Epidermal melanocyte (primary cell): ENCODE measurements at regions not wholly inside any gene's neighbourhood (a gene's known extent, or its start where the extent isn't known, plus 50 kb on each side); places are given as distances from the start of the nearest gene placed in this dataset.
"Not testable (repeated sequence)": the region's sequence is repeated elsewhere in the genome, so short reads cannot be mapped to it uniquely, and the experiment has no call there.

Experiments used
- DNase-seq: peaks from one replicate; pipeline ENCODE4 v3.0.0; 2011; ENCODE audit warnings: low spot score; ENCODE audit not compliant: insufficient read length

GRCh38 chr15:79492065-79492464, 59.9 kb downstream of the MINAR1 start:
- no peak for DNase-seq

GRCh38 chr15:79494384-79494909, 62.3 kb downstream of the MINAR1 start:
- DNase-seq = no peak

GRCh38 chr15:79494963-79495755, 63.0 kb downstream of the MINAR1 start:
- no peak for DNase-seq

GRCh38 chr15:79495775-79496174, 63.6 kb downstream of the MINAR1 start:
- no peak for DNase-seq

GRCh38 chr15:79496838-79497237, 64.7 kb downstream of the MINAR1 start:
- no peak for DNase-seq

DNA sequence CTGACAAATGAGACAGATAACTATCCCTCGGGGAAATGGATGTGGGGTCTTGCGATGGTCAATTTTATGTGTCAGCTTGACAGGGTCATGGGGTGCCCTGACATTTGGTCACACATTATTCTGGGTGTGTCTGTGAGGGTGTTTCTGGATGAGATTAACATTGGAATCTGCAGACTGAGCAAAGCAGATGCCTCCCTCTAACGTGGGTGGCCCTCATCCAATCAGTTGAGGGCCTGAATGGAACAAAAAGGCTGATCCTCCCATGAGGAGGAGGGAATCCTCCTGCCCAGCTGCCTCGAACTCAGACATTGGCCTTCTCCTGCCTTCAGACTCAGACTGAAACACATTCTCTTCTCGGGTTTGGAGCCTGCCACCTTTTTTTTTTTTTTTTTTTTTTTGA, 69.0 kb downstream of the MINAR1 start:
- DNase-seq = no peak

DNA sequence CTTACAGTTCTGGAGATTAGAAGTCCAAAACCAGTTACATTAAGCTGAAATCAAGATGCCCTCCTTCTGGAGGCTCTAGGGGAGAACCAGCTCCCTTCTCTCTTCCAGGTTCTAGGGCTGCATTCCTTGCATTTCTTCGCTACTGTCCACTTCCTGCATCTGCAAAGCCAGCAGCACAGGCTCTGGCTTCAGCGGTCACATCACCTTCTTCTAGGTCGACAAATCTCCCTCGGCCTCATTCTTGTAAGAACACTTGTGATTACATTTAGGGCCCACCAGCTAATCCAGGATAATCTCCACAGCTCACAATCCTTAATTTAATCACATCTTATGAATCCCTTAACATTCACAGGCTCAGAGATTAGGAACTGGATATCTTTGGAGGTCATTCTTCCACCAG, 73.8 kb downstream of the MINAR1 start:
- DNase-seq = no peak

DNA sequence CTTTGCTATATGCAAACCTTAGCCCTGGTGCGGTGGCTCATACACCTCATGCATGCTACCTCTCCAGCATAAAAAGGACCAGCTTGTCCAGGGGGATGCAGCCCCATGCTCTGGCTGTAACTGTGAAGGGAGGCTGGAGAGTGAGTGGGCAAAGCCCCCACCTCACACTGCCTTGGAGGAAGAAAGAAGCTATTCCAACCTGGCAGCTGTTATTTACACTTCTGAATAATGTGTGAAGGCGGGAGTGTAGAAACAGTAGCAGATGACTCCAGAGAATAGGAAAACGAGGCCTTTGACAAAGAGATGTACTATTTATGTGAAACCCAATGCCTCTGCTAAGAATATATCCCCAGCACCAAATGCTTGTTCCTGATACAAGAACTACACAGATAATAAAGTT, 80.7 kb downstream of the MINAR1 start:
- not testable (repeated sequence) for DNase-seq

DNA sequence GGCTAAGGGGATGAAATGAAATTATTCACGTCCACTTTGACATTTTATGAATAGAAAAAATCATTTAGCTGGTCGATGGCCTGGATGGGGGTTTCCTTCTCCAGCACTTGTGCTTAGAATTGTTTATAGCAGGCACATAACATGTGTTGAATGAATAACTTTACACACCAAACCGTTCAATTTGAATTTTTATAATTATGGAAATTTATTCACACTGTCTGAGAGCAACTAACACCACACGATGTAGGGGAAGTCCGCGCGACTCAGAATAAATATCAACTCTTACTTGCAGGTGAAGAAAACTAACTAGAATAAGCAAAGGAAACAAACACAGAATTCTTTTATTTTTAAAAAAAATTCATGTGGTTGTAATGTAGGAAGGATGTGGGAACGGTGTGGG, 81.3 kb downstream of the MINAR1 start:
- no peak for DNase-seq

DNA sequence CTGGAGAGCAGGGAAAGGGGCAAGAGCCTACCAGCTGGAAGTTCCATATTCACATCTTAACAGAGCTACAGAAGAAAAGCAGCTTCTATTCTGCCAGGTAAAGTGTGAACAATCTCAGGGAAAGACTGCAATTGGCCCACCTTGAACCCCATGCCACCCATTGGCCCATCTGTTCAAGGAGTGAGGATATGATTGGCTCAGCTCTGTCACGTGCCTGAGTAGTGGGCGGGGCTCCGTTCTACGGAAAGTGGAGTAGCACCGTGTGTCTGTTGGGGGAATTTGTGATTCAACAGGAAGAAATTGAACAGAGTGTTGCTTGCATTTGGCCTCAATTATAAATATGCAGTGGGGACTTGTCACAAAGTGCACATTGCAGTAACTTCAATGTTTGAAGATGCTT, 81.8 kb downstream of the MINAR1 start:
- DNase-seq = no peak

- DNase-seq = no peak
Observed at GRCh38 chr15:79515300-79516027, 83.3 kb downstream of the MINAR1 start.

GRCh38 chr15:79516155-79516554, 84.0 kb downstream of the MINAR1 start:
- DNase-seq = no peak

DNA sequence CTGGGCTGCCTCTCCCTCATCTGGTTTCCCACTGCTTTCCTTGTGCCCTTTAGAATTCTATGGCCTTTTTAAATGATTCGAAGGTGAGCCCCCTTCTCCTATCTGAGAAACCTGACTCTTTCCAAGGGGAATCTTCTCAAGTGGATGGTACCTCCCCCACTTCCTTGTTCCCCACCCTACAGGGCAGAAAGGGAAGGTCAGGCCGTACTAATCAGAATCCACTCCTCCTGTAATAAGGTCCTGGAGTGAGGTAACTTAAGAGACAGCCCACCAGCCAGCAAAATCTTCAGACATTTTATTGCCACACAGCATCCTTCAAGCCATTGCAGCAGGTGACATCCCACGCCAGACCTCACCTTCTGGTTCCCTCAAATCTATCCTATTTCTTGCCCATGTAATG, 84.5 kb downstream of the MINAR1 start:
- DNase-seq = no peak

DNA sequence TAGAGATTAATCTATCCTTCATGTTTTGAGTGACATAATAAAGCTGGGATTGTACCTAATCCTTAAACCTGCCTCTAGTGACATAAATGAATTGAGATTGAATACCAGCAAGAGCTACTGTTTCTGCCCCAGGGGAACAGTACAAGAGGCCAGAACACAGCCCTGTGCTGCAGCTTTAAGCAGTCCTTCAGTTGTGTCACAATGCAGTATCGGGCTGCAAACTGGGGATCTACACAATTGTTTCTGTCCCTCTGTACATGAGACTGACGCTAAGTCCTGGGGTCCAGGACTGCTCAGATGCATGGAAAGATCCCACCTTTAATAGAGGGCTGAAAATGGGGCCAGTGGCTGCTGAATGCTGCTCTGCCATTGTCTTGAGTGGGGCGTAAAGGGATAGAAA, 87.5 kb downstream of the MINAR1 start:
- DNase-seq = no peak

DNA sequence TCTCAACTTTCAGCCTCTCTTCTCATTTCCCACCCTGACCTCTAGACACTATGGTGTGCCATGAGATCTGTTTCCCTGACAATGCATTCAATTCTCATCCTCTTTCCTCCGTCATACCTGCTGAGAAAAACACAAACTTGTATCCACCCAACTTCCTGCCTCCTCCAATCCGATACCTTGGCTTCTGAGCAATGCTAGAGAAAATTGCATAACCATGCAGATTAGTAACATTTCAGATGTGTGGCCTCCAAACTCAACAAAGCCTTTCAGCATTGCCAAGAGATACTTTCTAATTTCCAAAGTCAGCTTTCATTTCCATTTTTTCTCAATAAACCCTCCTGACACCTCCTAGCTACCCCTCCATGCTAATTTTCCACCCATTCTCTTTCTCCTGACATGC, 88.5 kb downstream of the MINAR1 start:
- DNase-seq = no peak

DNA sequence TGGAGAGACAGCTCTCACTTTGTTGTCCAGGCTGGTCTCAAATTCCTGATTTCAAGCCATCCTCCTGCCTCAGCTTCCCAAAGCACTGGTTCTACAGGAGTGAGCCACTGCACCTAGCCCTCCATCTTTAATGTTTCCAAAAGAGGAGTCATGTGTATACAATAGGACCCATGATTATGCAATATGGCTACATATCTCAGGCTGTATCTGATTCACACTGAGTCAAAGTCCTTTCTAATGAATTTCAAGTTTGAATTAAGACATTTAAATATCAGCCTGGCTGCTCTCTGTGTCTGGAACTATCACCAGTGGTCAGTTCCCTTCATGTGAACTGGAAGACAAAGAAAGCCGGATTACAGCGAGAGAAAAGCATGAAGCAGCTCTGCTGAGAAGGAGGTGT, 90.5 kb downstream of the MINAR1 start:
- DNase-seq = no peak

GRCh38 chr15:79523266-79523665, 91.1 kb downstream of the MINAR1 start:
- no peak for DNase-seq

- no peak for DNase-seq
Observed at GRCh38 chr15:79524531-79524930, 92.4 kb downstream of the MINAR1 start.

DNA sequence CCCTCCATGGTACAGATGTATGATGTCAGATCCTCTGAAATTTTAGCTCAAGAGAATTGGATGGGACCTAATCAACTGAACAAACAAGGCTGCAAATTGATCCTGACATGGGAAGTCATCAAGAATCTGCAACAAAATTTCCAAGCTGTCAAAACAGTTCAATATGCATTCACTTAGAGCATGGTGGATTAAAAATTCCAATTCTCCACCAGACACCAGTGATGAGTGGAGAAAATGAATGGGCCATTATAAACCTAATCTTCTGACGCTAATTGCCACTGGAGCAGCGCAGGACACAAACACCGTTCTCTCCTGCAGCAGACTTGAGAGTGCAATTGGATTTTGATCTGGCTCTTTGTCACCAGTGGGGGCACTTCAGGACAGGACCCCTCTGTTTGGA, 94.2 kb downstream of the MINAR1 start:
- no peak for DNase-seq

GRCh38 chr15:79527821-79528220, 95.7 kb downstream of the MINAR1 start:
- no peak for DNase-seq

DNA sequence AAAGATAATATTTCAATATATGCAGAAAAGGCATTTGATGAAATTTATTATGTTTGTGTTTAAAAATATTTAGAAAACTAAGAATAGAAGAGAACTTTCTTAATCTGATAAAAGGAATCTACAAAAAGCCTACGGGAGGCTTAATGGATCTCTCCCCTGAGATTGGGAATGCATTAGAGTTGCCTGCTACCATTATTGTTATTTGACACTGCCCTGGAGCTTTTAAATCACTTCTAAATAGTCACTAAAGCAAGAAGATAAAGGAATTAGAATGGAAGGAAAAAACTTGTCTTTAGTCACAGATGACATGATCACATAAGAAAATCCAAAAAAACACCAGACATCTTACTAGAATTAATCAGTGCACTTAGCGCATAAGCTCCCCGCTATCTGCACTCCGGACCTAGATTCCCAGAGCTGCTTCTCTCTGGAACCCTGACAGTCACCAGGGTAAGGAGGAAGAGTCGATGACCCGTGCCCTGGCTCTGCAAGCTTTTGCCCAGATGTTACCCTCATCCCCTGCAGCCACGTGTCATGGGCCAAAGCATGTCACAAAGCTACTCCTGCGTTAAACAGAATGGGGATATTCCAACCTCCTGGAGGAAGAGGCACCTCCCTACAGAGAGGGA, 97.1 kb downstream of the MINAR1 start:
- DNase-seq = no peak

DNA sequence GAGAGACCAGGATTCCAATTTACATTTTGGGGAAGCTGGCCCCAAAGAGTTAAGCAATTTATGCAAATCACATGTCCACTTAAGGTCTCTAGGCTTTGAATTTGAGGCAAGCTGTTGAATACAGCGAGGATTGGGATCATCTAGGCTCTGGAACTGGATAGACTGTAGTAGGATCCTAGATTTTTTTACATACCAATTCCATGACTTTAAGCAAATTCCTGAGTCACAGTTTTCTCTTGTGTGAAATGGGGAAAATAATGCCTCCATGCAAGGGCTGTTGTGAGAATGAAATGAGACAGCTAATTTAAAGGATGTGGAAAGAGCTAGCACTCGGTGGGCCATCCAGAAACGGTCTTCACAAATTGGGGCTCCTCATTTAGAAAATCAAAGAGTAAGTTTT, 103.4 kb downstream of the MINAR1 start:
- no peak for DNase-seq
